ENCODE measurements at regions not wholly inside any gene's neighbourhood (a gene's known extent, or its start where the extent isn't known, plus 50 kb on each side); places are given as distances from the start of the nearest gene placed in this dataset.
"Not testable (repeated sequence)": the region's sequence is repeated elsewhere in the genome, so short reads cannot be mapped to it uniquely, and the experiment has no call there.

DNA sequence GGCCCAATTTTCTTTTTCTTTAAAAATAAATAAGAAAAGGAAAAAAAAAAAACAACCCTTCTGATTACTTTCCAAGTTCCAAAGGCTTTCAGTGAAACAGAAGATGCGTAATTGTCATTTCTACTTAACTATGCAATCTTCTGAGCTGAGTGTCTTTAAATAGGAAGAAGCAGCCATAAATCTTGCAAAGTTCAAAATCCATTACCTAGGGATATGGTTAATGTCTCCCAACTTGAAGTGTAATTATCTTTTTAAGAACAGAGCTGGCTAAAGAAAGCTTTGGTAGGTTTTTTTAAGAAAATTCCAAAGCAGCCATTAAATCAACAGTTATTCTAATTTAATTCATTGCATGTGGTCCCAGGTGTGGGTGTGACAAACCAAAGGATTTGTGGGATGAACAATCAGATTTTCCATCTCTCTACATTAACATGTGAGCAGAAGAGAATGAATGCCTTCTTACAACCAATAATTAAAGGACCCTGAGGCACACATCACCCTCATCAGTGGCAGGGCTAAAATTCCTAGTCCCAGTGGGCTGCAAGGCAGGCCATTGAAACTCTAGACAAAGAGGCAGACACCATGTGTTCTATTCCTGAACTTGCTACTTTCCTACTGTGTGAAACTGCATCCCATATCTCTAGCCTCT lies 419.2 kb downstream of the REEP3 start:
- H3K27ac ChIP-seq: no peak overlapping the region
- ChIA-PET POLR2A (ENCODE audit: low non-redundant PET) (no interaction called here), CTCF (no interaction called here)
- DNase-seq (ENCODE audit: low spot score): no peak
- no peak for TF ChIP-seq CTCF (conservative IDR thresholded peaks at IDR 0.05; ENCODE audit: low read depth)

DNA sequence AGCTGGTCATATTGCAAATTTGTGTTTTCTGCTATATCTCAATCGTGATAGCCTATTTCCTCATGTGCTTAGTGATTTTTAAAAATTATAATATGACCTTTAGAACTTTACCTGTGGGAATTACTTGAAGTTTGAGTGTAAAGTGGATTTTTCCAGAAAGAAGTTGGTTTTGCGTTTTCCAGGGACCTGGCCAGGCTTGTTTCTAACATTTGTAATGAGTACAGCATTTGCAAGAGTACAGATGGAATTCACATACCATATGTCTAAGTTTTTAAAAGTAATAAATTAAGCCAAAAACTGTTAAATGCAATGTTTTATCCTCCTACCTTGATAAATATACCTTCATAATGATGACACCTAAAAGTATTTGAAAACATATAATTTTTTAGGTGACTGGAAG lies 443.2 kb downstream of the REEP3 start:
- CTCF ChIA-PET: no interaction called here
- no peak for TF ChIP-seq CTCF (conservative IDR thresholded peaks at IDR 0.05; ENCODE audit: low read depth)
- H3K27ac ChIP-seq: no peak overlapping the region
- POLR2A ChIA-PET (ENCODE audit: low non-redundant PET): no interaction called here
- no peak for DNase-seq (ENCODE audit: low spot score)

DNA sequence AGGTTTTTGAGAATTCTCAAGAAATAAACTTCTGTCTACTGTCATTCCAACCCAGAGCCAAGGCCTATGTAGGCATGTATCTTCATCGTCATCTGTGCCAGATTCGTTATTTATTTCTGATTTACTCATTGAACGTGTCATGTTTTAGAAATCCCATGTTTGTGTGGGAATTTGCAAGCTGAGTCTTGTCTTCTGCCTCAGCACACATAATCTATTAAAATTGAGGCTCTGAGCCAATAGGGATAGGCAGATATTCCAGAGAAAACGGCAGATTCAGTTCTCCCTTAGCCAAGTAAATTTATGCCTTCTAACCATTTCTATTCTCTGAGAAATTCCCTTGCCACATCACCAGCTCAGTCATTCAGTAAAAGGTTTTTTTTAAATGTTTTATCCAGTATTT lies 444.6 kb downstream of the REEP3 start:
- H3K27ac ChIP-seq: no peak overlapping the region
- ChIA-PET POLR2A (ENCODE audit: low non-redundant PET) (no interaction called here), CTCF (no interaction called here)
- DNase-seq (ENCODE audit: low spot score): no peak
- no peak for TF ChIP-seq CTCF (conservative IDR thresholded peaks at IDR 0.05; ENCODE audit: low read depth)

GRCh38 chr10:63972949-63973827 lies 452.0 kb downstream of the REEP3 start:
- DNase-seq (ENCODE audit: low spot score): no peak
- ChIA-PET POLR2A (ENCODE audit: low non-redundant PET) (no interaction called here), CTCF (no interaction called here)

DNA sequence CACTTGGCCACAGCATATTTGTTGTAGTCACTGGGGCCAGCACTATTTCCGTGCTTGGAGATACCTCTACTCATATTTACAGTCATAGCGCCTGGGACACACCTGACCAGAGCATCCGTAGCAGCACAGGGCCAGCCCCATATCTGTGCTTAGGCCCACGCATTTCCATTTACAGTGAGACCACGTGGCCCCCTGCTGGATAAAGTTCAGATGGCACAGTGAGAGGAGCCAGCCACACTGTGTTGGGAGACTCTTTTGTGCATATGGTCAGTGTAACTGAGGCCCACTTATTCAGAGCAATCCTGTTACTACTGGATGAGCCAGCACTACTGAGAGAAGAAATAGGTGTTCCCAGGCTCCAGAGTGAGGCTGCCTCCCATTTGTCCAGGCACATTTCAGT lies 455.3 kb downstream of the REEP3 start:
- POLR2A ChIA-PET (ENCODE audit: low non-redundant PET): no interaction called here
- peak; percentile 11 for DNase-seq (ENCODE audit: low spot score)
- no peak; the same call in 1 of the 2 replicates for TF ChIP-seq CTCF (conservative IDR thresholded peaks at IDR 0.05; ENCODE audit: low read depth)
- H3K27ac ChIP-seq: no peak overlapping the region
- CTCF ChIA-PET: interaction anchor here (0.7 to 1.2 kb wide), 3 partner anchors 58 to 133 kb away, joined by 3 to 16 read pairs (median 3); no protein-coding TSS in a partner anchor

More at GRCh38 chr10:63972949-63973827, 452.0 kb downstream of the REEP3 start:
- TF ChIP-seq CTCF (conservative IDR thresholded peaks at IDR 0.05; ENCODE audit: low read depth): no peak
- no peak overlapping the region for H3K27ac ChIP-seq

DNA sequence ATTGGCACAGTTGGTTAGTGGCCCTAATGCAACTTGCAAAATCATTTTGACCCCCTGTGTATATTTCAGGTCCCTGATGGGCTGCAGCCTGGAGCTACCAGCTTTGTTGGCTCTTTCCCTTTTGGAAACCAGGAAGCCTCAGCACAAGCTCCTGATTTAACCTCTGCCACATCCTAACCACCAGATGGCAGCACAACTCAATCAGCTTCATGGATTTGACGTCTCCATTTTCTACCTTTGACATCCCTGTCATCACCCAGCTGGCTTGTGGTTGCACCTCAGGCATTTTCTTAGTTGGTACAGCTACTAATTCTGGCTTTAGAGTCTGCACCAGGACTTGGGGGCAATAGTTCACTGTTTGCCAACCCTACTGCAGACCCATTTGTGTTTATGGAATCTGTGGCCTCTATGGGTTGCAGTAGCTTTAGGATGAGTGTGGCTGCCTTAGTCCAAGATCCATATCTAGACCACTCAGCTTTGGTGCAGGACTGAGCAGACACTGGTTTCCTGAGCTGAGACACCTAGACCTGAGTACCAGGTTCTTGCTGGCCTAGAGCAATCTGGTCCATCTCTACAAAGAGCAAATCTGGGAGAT lies 456.2 kb downstream of the REEP3 start:
- CTCF ChIA-PET: interaction anchor here (0.7 to 1.2 kb wide), 3 partner anchors 59 to 1423 kb away, joined by 3 to 16 read pairs (median 3); no protein-coding TSS in a partner anchor
- TF ChIP-seq CTCF (conservative IDR thresholded peaks at IDR 0.05; ENCODE audit: low read depth): peak; percentile 45
- POLR2A ChIA-PET (ENCODE audit: low non-redundant PET): no interaction called here
- peak; percentile 31 for DNase-seq (ENCODE audit: low spot score)
- no peak overlapping the region for H3K27ac ChIP-seq

GRCh38 chr10:63980870-63981269 lies 459.7 kb downstream of the REEP3 start:
- POLR2A ChIA-PET (ENCODE audit: low non-redundant PET); H3K27ac ChIP-seq; DNase-seq (ENCODE audit: low spot score); CTCF ChIA-PET: not testable (repeated sequence)

DNA sequence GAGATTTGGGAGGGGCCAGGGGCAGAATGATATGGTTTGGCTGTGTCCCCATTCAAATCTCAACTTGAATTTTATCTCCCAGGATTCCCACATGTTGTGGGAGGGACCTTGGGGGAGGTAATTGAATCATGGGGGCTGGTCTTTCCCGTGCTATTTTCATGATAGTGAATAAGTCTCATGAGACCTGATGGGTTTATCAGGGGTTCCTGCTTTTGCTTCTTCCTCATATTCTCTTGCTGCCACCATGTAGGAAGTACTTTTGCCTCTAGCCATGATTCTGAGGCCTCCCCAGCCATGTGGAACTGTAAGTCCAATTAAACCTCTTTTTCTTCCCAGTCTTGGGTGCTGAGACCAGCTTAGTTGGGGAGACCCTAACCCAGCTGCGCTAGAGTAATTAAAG lies 462.9 kb downstream of the REEP3 start:
- DNase-seq (ENCODE audit: low spot score); POLR2A ChIA-PET (ENCODE audit: low non-redundant PET); CTCF ChIA-PET; H3K27ac ChIP-seq: not testable (repeated sequence)

All from RWPE1 (cell line).